ENCODE measurements at regions not wholly inside any gene's neighbourhood (a gene's known extent, or its start where the extent isn't known, plus 50 kb on each side); places are given as distances from the start of the nearest gene placed in this dataset.

GRCh38 chr3:72284471-72284870 lies 499.5 kb upstream of the PROK2 start:
- Mint-ChIP-seq H3K4me1 (ENCODE audit: low read depth) (peaks cover 6% of the 10 kb centered on the region), H3K27ac (no peak overlapping the region), H3K4me3 (no peak overlapping the region), H3K27me3 (ENCODE audit: insufficient read depth) (peaks cover 8% of the 10 kb centered on the region), H3K36me3 (ENCODE audit: low read depth) (peaks cover 2% of the 10 kb centered on the region), H3K9me3 (peaks cover 12% of the 10 kb centered on the region)
- intact Hi-C loops (cut with micrococcal nuclease): no loop called here
- no peak for DNase-seq (ENCODE audit: low spot score)

- Mint-ChIP-seq H3K4me1 (ENCODE audit: low read depth) (no peaks in the 10 kb centered on the region), H3K27me3 (ENCODE audit: insufficient read depth) (peaks cover 14% of the 10 kb centered on the region), H3K9me3 (peaks cover 12% of the 10 kb centered on the region), H3K36me3 (ENCODE audit: low read depth) (peaks cover 2% of the 10 kb centered on the region), H3K27ac (no peak overlapping the region), H3K4me3 (no peak overlapping the region)
- intact Hi-C loops (cut with micrococcal nuclease): no loop called here
- no peak for DNase-seq (ENCODE audit: low spot score)
Measured at GRCh38 chr3:72282918-72283317, 498.0 kb upstream of the PROK2 start.

- no peak for DNase-seq (ENCODE audit: low spot score)
- Mint-ChIP-seq H3K4me1 (ENCODE audit: low read depth) (no peaks in the 10 kb centered on the region), H3K36me3 (ENCODE audit: low read depth) (peaks cover 2% of the 10 kb centered on the region), H3K4me3 (no peak overlapping the region), H3K9me3 (peaks cover 12% of the 10 kb centered on the region), H3K27ac (peak overlapping the region; percentile 16), H3K27me3 (ENCODE audit: insufficient read depth) (peaks cover 11% of the 10 kb centered on the region)
- intact Hi-C loops (cut with micrococcal nuclease): no loop called here
Measured at GRCh38 chr3:72281551-72281950, 496.6 kb upstream of the PROK2 start.

GRCh38 chr3:72280876-72281275 lies 495.9 kb upstream of the PROK2 start:
- Mint-ChIP-seq H3K4me3 (no peak overlapping the region), H3K36me3 (ENCODE audit: low read depth) (peaks cover 2% of the 10 kb centered on the region), H3K27ac (no peak overlapping the region), H3K9me3 (peaks cover 12% of the 10 kb centered on the region), H3K4me1 (ENCODE audit: low read depth) (no peaks in the 10 kb centered on the region), H3K27me3 (ENCODE audit: insufficient read depth) (peaks cover 11% of the 10 kb centered on the region)
- intact Hi-C loops (cut with micrococcal nuclease): no loop called here
- no peak for DNase-seq (ENCODE audit: low spot score)

- Mint-ChIP-seq H3K4me1 (ENCODE audit: low read depth) (peaks cover 4% of the 10 kb centered on the region), H3K4me3 (no peak overlapping the region), H3K27ac (no peak overlapping the region), H3K36me3 (ENCODE audit: low read depth) (peaks cover 2% of the 10 kb centered on the region), H3K27me3 (ENCODE audit: insufficient read depth) (peaks cover 11% of the 10 kb centered on the region), H3K9me3 (peaks cover 12% of the 10 kb centered on the region)
- intact Hi-C loops (cut with micrococcal nuclease): loop anchor here (10.0 kb wide), 1 partner anchor 475 kb away; no protein-coding TSS in a partner anchor
- no peak for DNase-seq (ENCODE audit: low spot score)
Measured at GRCh38 chr3:72279631-72280041, 494.7 kb upstream of the PROK2 start.

GRCh38 chr3:72279068-72279604 lies 494.2 kb upstream of the PROK2 start:
- Mint-ChIP-seq H3K4me3 (no peak overlapping the region), H3K27ac (no peak overlapping the region), H3K36me3 (ENCODE audit: low read depth) (peaks cover 2% of the 10 kb centered on the region), H3K9me3 (peaks cover 12% of the 10 kb centered on the region), H3K4me1 (ENCODE audit: low read depth) (peaks cover 9% of the 10 kb centered on the region), H3K27me3 (ENCODE audit: insufficient read depth) (peaks cover 11% of the 10 kb centered on the region)
- DNase-seq (ENCODE audit: low spot score): no peak
- intact Hi-C loops (cut with micrococcal nuclease): loop anchor here (10.0 kb wide), 1 partner anchor 476 kb away; no protein-coding TSS in a partner anchor

GRCh38 chr3:72278349-72279067 lies 493.6 kb upstream of the PROK2 start:
- no peak overlapping the region for H3K27ac Mint-ChIP-seq
- intact Hi-C loops (cut with micrococcal nuclease): loop anchor here (10.0 kb wide), 1 partner anchor 476 kb away; no protein-coding TSS in a partner anchor
- H3K9me3 Mint-ChIP-seq: peaks cover 12% of the 10 kb centered on the region
- peaks cover 13% of the 10 kb centered on the region for H3K4me1 Mint-ChIP-seq (ENCODE audit: low read depth)
- no peak for DNase-seq (ENCODE audit: low spot score)
- no peak overlapping the region for H3K4me3 Mint-ChIP-seq
- H3K27me3 Mint-ChIP-seq (ENCODE audit: insufficient read depth): peaks cover 11% of the 10 kb centered on the region
- peaks cover 2% of the 10 kb centered on the region for H3K36me3 Mint-ChIP-seq (ENCODE audit: low read depth)

GRCh38 chr3:72277710-72278109 lies 492.8 kb upstream of the PROK2 start:
- intact Hi-C loops (cut with micrococcal nuclease): loop anchor here (10.0 kb wide), 1 partner anchor 477 kb away; no protein-coding TSS in a partner anchor
- Mint-ChIP-seq H3K9me3 (peaks cover 5% of the 10 kb centered on the region), H3K27me3 (ENCODE audit: insufficient read depth) (peaks cover 11% of the 10 kb centered on the region), H3K4me3 (no peak overlapping the region), H3K36me3 (ENCODE audit: low read depth) (peaks cover 2% of the 10 kb centered on the region), H3K27ac (no peak overlapping the region), H3K4me1 (ENCODE audit: low read depth) (peaks cover 13% of the 10 kb centered on the region)
- no peak for DNase-seq (ENCODE audit: low spot score)

GRCh38 chr3:72276806-72277205 lies 491.9 kb upstream of the PROK2 start:
- H3K36me3 Mint-ChIP-seq (ENCODE audit: low read depth): no peaks in the 10 kb centered on the region
- no peak overlapping the region for H3K27ac Mint-ChIP-seq
- H3K4me1 Mint-ChIP-seq (ENCODE audit: low read depth): peaks cover 13% of the 10 kb centered on the region
- H3K9me3 Mint-ChIP-seq: no peaks in the 10 kb centered on the region
- no peak for DNase-seq (ENCODE audit: low spot score)
- intact Hi-C loops (cut with micrococcal nuclease): loop anchor here (10.0 kb wide), 1 partner anchor 478 kb away; no protein-coding TSS in a partner anchor
- peaks cover 11% of the 10 kb centered on the region for H3K27me3 Mint-ChIP-seq (ENCODE audit: insufficient read depth)
- H3K4me3 Mint-ChIP-seq: no peak overlapping the region

- Mint-ChIP-seq H3K4me3 (no peak overlapping the region), H3K27me3 (ENCODE audit: insufficient read depth) (peaks cover 7% of the 10 kb centered on the region), H3K9me3 (no peaks in the 10 kb centered on the region), H3K4me1 (ENCODE audit: low read depth) (peaks cover 26% of the 10 kb centered on the region), H3K36me3 (ENCODE audit: low read depth) (no peaks in the 10 kb centered on the region), H3K27ac (no peak overlapping the region)
- no peak for DNase-seq (ENCODE audit: low spot score)
- intact Hi-C loops (cut with micrococcal nuclease): loop anchor here (10.0 kb wide), 1 partner anchor 479 kb away; no protein-coding TSS in a partner anchor
Measured at GRCh38 chr3:72275331-72275751, 490.4 kb upstream of the PROK2 start.

- Mint-ChIP-seq H3K27me3 (ENCODE audit: insufficient read depth) (peaks cover 7% of the 10 kb centered on the region), H3K9me3 (no peaks in the 10 kb centered on the region), H3K4me1 (ENCODE audit: low read depth) (peaks cover 32% of the 10 kb centered on the region), H3K36me3 (ENCODE audit: low read depth) (no peaks in the 10 kb centered on the region), H3K27ac (no peak overlapping the region), H3K4me3 (peak overlapping the region; percentile 38)
- intact Hi-C loops (cut with micrococcal nuclease): loop anchor here (5.0 to 10.0 kb wide), 2 partner anchors 480 to 562 kb away; no protein-coding TSS in a partner anchor
- no peak for DNase-seq (ENCODE audit: low spot score)
Measured at GRCh38 chr3:72274493-72275330, 489.8 kb upstream of the PROK2 start.

- Mint-ChIP-seq H3K36me3 (ENCODE audit: low read depth) (no peaks in the 10 kb centered on the region), H3K9me3 (no peaks in the 10 kb centered on the region), H3K27ac (no peak overlapping the region), H3K4me1 (ENCODE audit: low read depth) (peaks cover 43% of the 10 kb centered on the region), H3K4me3 (no peak overlapping the region), H3K27me3 (ENCODE audit: insufficient read depth) (peaks cover 1% of the 10 kb centered on the region)
- no peak for DNase-seq (ENCODE audit: low spot score)
- intact Hi-C loops (cut with micrococcal nuclease): loop anchor here (5.0 to 10.0 kb wide), 2 partner anchors 481 to 561 kb away; no protein-coding TSS in a partner anchor
Measured at GRCh38 chr3:72273615-72274014, 488.7 kb upstream of the PROK2 start.

Measured in activated T-helper 1 cell treated with anti-CD3 and anti-CD28 coated beads, Interleukin-12 subunit alpha, Interleukin-12 subunit beta, Interleukin-2, Interleukin-4 antibody, amounts not matched to agents 30 ng/mL and 10 ng/mL and 1 ng/mL, durations not matched to agents 14 hours and 24 hours and 36 hours (primary cell).